HS-27A (cell line): ENCODE measurements at regions not wholly inside any gene's neighbourhood (a gene's known extent, or its start where the extent isn't known, plus 50 kb on each side); places are given as distances from the start of the nearest gene placed in this dataset.
"Not testable (repeated sequence)": the region's sequence is repeated elsewhere in the genome, so short reads cannot be mapped to it uniquely, and the experiment has no call there.

Source experiments
- DNase-seq: peaks from one replicate; pipeline ENCODE4 v3.0.0-alpha.2; 2012; ENCODE audit warnings: low read depth, missing footprints

DNA sequence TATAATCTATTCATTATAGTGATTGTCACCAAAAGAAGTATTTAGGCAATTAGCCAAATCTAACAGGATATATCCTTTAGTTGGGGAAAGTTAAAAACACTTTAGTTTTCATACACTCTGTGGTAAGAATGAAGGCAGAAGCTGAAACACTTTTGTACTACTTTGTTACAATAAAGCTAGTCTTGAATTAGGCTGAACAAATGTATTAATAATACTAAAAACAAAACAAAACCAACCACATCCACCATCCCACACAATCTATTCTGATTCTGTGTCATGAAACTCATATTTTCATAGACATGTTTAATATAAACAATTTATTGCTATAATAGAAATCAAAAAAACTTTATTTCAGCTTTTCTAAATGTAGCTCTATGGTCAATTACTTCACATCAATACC is 508.8 kb downstream of the ZEB2 start:
- no peak for DNase-seq

DNA sequence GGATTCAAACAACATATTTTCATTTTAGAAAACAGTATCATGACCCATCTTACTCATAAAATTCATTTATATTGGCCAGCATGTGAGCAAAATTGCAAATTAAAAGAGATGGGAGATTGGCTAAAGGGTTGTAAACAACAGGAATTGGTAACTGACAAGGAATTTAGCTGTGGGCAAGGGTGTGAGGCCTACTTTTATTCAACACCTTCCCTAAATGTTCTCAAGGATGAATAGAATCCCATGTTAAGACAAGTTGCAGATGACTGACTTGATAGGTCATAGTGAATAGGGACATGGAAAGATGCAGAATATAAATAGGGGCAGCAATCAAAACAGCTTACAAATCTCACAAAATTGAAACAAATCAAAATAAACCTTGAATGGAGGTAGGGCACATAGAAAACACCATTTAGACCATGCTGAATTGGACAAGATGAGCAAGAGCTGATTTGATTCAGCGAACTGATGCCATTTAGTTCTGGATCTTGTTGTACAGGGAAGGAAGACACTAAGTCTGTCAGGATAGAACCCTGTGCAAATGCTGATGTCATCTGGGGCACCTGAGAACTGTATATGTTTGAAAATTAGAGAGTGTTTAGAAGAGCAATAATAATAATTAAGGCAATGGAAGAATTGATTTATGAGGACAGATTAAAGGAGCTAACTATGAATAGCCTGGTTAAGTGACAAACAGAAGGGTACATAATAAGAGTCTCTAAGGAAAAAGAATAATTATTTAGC is 509.7 kb downstream of the ZEB2 start:
- no peak for DNase-seq

DNA sequence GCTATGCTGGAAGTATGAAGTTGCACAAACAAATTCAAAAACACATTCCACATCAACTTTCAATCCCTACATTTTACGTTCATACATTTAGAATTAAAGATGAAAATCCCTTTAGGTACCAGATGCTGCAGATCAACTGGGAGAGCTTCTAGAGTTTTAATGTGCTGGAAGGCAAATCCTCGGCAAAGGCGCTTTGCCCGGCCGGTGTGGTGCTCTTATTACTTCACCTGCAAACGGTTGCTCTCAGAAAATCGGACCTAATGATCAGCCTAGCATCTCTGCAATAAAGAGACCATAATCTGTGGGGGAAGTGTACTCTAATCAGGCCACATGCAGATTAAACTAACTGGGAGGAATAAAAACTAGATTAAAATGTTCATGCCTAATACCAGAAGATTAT is 513.8 kb downstream of the ZEB2 start:
- no peak for DNase-seq

- DNase-seq = no peak
These were observed 515.2 kb downstream of the ZEB2 start for GRCh38 chr2:144004742-144005141.

DNA sequence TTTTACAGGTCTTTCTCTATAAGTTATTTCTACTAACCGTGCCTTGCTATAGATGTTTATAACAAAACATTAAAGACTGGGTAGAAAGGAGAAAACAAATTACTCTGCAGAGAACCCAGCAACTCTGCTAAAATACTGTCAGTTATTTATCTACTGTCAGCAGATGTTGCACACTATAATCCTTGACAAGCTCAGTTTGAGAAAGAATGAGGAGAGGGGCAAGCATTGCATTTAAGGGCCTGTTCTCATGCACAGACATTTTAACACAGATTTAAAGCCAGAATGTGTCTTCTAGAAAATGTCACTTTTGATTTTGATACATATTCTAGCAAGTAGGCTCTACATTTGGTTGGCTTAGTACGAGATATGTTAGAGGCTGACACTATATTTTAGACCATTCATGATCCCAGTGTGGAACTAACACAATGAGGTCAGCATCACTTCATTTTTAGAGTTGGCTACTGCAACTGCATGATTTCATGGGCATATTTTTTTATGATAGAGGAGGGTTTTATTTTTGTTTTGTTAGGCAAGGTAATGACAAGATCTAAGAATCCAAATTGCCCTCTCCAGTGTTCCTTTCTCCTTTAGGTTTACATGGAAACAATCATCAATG is 516.4 kb downstream of the ZEB2 start:
- DNase-seq = no peak

DNA sequence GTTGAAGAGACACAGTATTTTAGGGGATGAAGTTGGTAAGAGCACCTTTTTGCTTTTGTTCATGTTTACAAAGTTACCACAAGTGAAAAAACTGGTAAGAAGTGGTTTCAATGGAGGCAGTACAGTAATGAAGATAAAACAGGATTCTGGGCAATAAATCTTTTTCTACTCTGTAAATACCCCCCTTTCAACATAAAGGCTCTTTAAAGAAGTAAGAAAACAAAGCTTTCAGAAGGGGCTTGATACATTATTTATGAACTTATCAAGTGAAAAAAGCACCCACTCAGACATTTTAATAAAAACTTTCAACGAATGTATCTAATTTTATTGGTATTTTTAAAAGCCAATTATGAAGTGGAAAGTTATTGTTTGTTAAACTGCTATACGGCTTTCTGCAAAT is 522.9 kb downstream of the ZEB2 start:
- DNase-seq = no peak

DNA sequence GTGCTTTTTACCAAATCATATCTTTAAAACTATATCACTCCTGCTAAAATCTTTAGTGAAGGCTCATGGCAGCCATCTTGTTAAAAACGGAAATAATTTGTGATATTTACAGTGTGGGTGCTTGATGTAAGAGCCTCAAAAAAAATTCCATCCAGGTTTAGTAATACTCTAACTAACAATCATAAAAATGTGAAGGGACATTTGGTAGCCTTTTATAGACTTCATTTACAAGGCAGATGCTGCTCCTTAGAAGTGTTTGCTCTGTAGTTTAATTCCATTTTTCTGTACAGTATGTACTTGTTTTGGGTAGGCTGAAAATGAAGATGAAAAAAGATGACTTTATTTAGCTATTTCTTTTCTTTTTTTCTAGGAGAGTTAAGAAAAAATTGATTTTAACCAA is 525.0 kb downstream of the ZEB2 start:
- DNase-seq = no peak

GRCh38 chr2:143991596-143991995 is 528.3 kb downstream of the ZEB2 start:
- DNase-seq = not testable (repeated sequence)

GRCh38 chr2:143988082-143988481 is 531.8 kb downstream of the ZEB2 start:
- no peak for DNase-seq

GRCh38 chr2:143981428-143981827 is 538.5 kb downstream of the ZEB2 start:
- no peak for DNase-seq

- no peak for DNase-seq
These were observed 542.6 kb downstream of the ZEB2 start for GRCh38 chr2:143977356-143977755.

- no peak for DNase-seq
These were observed 544.7 kb downstream of the ZEB2 start for GRCh38 chr2:143975216-143975615.

GRCh38 chr2:143974262-143974661 is 545.7 kb downstream of the ZEB2 start:
- no peak for DNase-seq

DNA sequence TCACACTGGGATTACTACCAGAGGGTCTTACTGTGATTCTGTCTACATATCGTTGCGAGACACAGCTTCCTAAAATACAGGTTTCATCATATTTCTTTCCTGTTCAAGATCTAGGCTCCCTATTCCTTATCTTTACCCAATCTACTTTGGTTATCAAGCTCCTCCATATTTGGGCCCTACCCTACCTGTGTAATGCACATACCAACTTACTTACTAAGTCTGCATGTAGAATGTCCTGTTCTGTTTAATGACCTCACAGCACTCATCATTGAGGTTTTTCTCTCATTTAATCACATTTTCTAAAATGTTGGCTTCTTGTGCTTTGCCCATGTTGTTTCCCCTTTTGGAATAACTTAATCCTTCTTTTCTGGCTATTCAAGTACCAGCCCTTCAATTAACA is 551.1 kb downstream of the ZEB2 start:
- no peak for DNase-seq

- DNase-seq = no peak
These were observed 551.6 kb downstream of the ZEB2 start for GRCh38 chr2:143968360-143968759.

- DNase-seq = no peak
These were observed 554.3 kb downstream of the ZEB2 start for GRCh38 chr2:143965493-143966164.

- no peak for DNase-seq
These were observed 555.0 kb downstream of the ZEB2 start for GRCh38 chr2:143964891-143965290.

DNA sequence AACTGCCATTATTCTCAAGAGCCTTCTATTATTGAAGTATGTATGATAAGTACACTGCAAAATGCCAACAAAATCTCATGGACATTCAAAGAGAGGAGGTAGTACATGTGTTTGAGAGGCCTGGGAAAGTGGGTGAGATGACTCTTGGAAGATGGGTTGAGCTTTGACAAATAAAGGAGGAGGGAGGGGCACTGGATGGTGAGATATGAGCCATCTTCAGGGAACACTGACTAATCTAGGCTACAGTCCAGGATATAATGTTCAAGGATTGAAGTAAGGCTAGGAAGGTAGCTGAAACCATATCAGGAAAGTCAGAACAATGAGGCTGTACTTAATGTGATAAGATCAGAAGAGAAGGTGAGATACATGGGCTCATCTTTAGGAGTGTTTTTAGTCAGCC is 559.7 kb downstream of the ZEB2 start:
- DNase-seq = no peak

- DNase-seq = no peak
These were observed 562.6 kb downstream of the ZEB2 start for GRCh38 chr2:143957321-143957720.

- DNase-seq = peak; percentile 82
These were observed 564.4 kb downstream of the ZEB2 start for GRCh38 chr2:143955401-143956065.

DNA sequence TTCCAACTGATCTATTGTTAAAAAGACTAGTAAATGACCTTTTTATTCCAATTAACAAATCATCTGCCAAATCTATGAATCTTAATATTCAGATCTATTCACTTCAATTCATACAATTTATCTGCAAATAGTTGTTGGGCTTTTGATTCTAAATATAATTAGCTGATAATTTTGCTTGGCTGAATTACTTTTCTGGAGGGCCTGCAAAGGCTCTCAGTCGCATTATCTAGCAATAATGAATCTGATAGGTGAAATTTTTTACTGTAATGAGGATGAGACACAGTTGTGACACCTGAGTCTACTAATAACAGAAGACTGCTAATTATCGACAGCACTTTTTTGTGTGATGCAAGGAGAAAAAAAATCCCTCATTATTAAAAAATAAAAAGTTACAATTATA is 565.1 kb downstream of the ZEB2 start:
- no peak for DNase-seq

DNA sequence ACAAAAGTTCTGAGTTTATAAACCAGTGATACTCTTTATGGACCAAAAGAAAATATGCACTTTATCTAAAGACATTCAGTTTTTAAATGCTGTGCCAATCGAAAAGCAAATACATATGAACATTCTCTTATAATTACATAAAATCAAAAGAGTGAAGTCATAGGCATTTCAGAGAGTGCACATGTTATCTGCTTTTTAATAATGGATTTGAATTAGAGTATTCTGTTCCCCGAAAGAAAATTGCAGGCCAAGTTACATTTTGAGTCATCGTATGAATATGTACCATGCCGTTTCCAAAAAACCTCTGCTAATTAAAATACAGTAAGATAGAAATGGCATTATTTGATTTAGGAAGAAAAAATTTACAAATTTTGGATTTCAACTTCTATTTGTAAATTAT is 565.7 kb downstream of the ZEB2 start:
- no peak for DNase-seq
